ENCODE measurements at regions not wholly inside any gene's neighbourhood (a gene's known extent, or its start where the extent isn't known, plus 50 kb on each side); places are given as distances from the start of the nearest gene placed in this dataset.

DNA sequence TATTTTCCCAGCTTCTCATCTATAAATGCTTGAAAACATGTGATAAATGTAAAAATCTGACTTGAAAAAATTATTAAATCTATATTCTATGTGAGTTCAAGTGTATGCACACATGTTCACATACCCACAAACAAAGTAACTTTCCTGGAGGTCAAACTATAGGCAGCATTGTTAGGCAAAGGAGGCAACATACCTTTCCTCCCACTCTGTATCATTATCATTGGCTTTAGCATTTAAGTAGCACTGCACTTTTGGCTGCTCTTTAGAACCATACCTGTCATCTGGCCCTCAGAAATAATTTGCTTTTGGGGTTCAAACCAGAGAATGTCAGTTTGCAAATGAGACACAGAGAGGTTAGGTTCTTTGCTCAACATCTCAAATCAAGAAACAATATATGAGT is 102.4 kb upstream of the CCDC196 start:
- TF ChIP-seq, protein P1, sequence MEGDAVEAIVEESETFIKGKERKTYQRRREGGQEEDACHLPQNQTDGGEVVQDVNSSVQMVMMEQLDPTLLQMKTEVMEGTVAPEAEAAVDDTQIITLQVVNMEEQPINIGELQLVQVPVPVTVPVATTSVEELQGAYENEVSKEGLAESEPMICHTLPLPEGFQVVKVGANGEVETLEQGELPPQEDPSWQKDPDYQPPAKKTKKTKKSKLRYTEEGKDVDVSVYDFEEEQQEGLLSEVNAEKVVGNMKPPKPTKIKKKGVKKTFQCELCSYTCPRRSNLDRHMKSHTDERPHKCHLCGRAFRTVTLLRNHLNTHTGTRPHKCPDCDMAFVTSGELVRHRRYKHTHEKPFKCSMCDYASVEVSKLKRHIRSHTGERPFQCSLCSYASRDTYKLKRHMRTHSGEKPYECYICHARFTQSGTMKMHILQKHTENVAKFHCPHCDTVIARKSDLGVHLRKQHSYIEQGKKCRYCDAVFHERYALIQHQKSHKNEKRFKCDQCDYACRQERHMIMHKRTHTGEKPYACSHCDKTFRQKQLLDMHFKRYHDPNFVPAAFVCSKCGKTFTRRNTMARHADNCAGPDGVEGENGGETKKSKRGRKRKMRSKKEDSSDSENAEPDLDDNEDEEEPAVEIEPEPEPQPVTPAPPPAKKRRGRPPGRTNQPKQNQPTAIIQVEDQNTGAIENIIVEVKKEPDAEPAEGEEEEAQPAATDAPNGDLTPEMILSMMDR (IDR thresholded peaks at IDR 0.05; ENCODE audit: borderline replicate concordance, insufficient read depth, low read depth, low read length) = no peak

DNA sequence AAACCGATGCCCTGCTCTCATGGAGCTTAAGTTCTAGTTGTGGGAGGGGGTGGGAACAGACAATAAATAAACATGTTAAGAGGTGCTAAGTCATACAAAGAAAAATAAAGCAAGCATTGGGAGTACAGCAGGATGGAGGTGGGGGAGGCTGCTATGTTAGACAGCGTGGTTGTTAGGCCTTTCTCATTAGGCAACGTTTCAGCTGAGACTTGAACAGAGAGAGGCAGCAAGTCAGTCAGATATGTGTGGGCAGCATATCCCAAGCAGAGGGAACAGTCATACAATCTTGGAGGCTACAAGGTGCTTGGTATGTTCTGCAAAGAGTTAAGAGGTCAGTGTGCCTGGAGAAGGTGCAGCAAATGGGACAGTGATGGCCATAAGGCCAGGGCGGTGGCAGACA is 97.7 kb upstream of the CCDC196 start:
- TF ChIP-seq, protein P1 (IDR thresholded peaks at IDR 0.05; ENCODE audit: borderline replicate concordance, insufficient read depth, low read depth, low read length) = no peak
- no peak overlapping the region for H3K4me3 ChIP-seq (ENCODE audit: low read depth, low read length)

More for the DNA sequence above, 102.4 kb upstream of the CCDC196 start:
- no peak overlapping the region for H3K4me3 ChIP-seq (ENCODE audit: low read depth, low read length)

DNA sequence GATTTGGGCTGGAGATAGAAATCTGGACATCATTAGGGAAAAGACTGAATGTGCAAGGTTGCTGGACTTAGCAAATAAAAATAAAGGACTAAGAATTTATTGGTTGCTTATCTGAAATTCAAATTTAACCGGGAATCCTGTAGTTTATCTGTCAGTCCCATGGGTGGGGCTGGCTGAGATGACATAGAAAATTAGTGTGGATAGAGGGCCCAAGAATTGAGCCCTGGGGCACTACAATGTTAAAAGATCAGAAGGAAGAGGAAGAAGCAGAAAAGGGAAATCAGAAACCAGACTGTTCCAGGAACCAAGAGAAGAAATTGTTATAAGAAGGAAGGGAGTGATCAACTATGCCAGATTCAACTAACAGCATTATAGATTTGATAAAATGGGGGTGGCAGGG is 96.7 kb upstream of the CCDC196 start:
- no peak overlapping the region for H3K4me3 ChIP-seq (ENCODE audit: low read depth, low read length)
- TF ChIP-seq, protein P1 (IDR thresholded peaks at IDR 0.05; ENCODE audit: borderline replicate concordance, insufficient read depth, low read depth, low read length) = no peak

DNA sequence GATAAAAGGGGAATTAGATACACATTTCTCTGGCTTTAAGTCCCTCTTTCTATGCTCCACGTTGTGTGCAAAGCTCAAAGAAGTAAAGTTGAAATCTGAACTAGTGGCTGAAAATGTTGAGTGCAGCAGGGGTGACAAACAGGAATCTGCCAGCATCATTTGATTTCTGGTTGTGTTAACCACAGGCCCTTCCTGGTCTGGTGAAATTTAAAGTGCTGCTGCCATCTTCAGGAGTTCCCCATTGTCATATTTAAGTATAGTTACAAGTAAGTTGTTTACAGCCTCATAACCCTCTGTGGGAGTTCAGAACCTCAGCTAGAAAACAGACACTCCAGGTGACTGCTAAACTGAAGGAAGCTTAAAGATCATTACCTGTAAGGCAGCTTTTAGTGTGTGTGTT is 90.9 kb upstream of the CCDC196 start:
- TF ChIP-seq, protein P1 (IDR thresholded peaks at IDR 0.05; ENCODE audit: borderline replicate concordance, insufficient read depth, low read depth, low read length) = 0 out of 2 replicates have a peak, but pooled peaks have one; percentile 4
- no peak overlapping the region for H3K4me3 ChIP-seq (ENCODE audit: low read depth, low read length)

- TF ChIP-seq, protein P1 (IDR thresholded peaks at IDR 0.05; ENCODE audit: borderline replicate concordance, insufficient read depth, low read depth, low read length) = no peak
- H3K4me3 ChIP-seq (ENCODE audit: low read depth, low read length) = no peak overlapping the region
These were observed 90.0 kb upstream of the CCDC196 start for GRCh38 chr14:66396164-66396563.

GRCh38 chr14:66398437-66398836 is 87.7 kb upstream of the CCDC196 start:
- TF ChIP-seq, protein P1 (IDR thresholded peaks at IDR 0.05; ENCODE audit: borderline replicate concordance, insufficient read depth, low read depth, low read length) = no peak
- H3K4me3 ChIP-seq (ENCODE audit: low read depth, low read length) = no peak overlapping the region

- TF ChIP-seq, protein P1 (IDR thresholded peaks at IDR 0.05; ENCODE audit: borderline replicate concordance, insufficient read depth, low read depth, low read length) = peak; percentile 58; the same call in 1 of the 2 replicates
These were observed 84.6 kb upstream of the CCDC196 start for GRCh38 chr14:66401449-66402095.

More at GRCh38 chr14:66401449-66402095, 84.6 kb upstream of the CCDC196 start:
- no peak overlapping the region for H3K4me3 ChIP-seq (ENCODE audit: low read depth, low read length)

Data from GM12875 (cell line).